Fibroblast of skin of right biceps (primary cell): ENCODE measurements at regions not wholly inside any gene's neighbourhood (a gene's known extent, or its start where the extent isn't known, plus 50 kb on each side); places are given as distances from the start of the nearest gene placed in this dataset.

Source experiments
- DNase-seq: peaks from one replicate; pipeline ENCODE4 v3.0.0-alpha.2; 2013

GRCh38 chr2:15107137-15107536, 454.0 kb downstream of the NBAS start:
- DNase-seq, result peak; percentile 10

GRCh38 chr2:15111718-15112117, 449.4 kb downstream of the NBAS start:
- DNase-seq, result no peak

GRCh38 chr2:15112216-15112615, 448.9 kb downstream of the NBAS start:
- DNase-seq, result peak; percentile 19

- DNase-seq, result no peak
Measured at GRCh38 chr2:15115776-15116175, 445.4 kb downstream of the NBAS start.

- DNase-seq, result no peak
Measured at GRCh38 chr2:15116830-15117229, 444.3 kb downstream of the NBAS start.
